RWPE2 (cell line): ENCODE measurements at regions not wholly inside any gene's neighbourhood (a gene's known extent, or its start where the extent isn't known, plus 50 kb on each side); places are given as distances from the start of the nearest gene placed in this dataset.

Experiments
- ATAC-seq: fragments of 200-7000 bp; cut with Tn5 transposase; 3 replicates; pipeline ENCODE4 v1.9.1; 2021; ENCODE audit warnings: low read depth
- DNase-seq: peaks from one replicate; pipeline ENCODE4 v3.0.0-alpha.2; 2020; ENCODE audit warnings: low spot score
- H3K27ac ChIP-seq: fragments of 450-650 bp; 2 replicates; pipeline ENCODE4 v1.5.1; 2017; ENCODE audit warnings: mild to moderate bottlenecking; ENCODE audit not compliant: poor library complexity, severe bottlenecking
- H3K27me3 ChIP-seq: fragments of 250-450 bp; sonication (Bioruptor Pico); 2 replicates; pipeline ENCODE4 v1.5.1; 2021; ENCODE audit warnings: mild to moderate bottlenecking, moderate library complexity; ENCODE audit not compliant: insufficient read depth, poor library complexity, severe bottlenecking
- H3K36me3 ChIP-seq: fragments of 250-450 bp; sonication (Bioruptor Pico); 2 replicates; pipeline ENCODE4 v1.5.1; 2020; ENCODE audit warnings: low read depth, mild to moderate bottlenecking, moderate library complexity
- H3K4me1 ChIP-seq: fragments of 250-450 bp; sonication (Bioruptor Pico); 2 replicates; pipeline ENCODE4 v1.5.1; 2021; ENCODE audit warnings: mild to moderate bottlenecking, moderate library complexity; ENCODE audit not compliant: insufficient read depth, poor library complexity, severe bottlenecking
- H3K4me3 ChIP-seq: fragments of 250-450 bp; sonication (Bioruptor Pico); 2 replicates; pipeline ENCODE4 v1.5.1; 2021; ENCODE audit warnings: mild to moderate bottlenecking, moderate library complexity; ENCODE audit not compliant: severe bottlenecking
- H3K9me3 ChIP-seq: fragments of 250-450 bp; sonication (Bioruptor Pico); 2 replicates; pipeline ENCODE4 v1.5.1; 2021; ENCODE audit warnings: mild to moderate bottlenecking, moderate library complexity; ENCODE audit not compliant: severe bottlenecking
- TF ChIP-seq, protein P1 (sequence below): fragments of 450-650 bp; IDR thresholded peaks from one replicate; pipeline ENCODE4 v1.5.1; 2017; ENCODE audit warnings: mild to moderate bottlenecking, moderate library complexity; ENCODE audit not compliant: poor library complexity, severe bottlenecking

DNA sequence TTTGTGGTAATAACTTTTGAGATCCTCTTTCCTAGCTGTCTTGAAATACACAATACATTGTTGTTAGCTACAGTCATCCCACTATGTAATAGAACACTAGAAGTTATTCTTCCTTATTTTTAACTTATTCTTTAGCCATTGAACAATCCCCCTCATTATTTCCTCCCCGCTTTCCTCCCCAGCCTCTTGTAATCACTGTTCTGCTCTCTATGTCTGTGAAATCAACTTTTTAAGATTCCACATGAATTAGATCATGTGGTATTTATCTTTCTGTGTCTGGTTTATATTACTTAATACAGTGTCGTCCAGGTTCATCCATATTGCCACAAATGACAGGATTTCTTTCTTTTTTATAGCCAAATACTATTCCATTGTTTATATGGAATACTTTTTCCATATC is 72.9 kb downstream of the SLC10A2 start:
- H3K27me3 ChIP-seq: no peaks in the 10 kb centered on the region
- no peak overlapping the region for H3K4me3 ChIP-seq
- no peak overlapping the region for H3K27ac ChIP-seq
- DNase-seq: no peak
- no peaks in the 10 kb centered on the region for H3K36me3 ChIP-seq
- ATAC-seq: no peak
- TF ChIP-seq, protein P1, sequence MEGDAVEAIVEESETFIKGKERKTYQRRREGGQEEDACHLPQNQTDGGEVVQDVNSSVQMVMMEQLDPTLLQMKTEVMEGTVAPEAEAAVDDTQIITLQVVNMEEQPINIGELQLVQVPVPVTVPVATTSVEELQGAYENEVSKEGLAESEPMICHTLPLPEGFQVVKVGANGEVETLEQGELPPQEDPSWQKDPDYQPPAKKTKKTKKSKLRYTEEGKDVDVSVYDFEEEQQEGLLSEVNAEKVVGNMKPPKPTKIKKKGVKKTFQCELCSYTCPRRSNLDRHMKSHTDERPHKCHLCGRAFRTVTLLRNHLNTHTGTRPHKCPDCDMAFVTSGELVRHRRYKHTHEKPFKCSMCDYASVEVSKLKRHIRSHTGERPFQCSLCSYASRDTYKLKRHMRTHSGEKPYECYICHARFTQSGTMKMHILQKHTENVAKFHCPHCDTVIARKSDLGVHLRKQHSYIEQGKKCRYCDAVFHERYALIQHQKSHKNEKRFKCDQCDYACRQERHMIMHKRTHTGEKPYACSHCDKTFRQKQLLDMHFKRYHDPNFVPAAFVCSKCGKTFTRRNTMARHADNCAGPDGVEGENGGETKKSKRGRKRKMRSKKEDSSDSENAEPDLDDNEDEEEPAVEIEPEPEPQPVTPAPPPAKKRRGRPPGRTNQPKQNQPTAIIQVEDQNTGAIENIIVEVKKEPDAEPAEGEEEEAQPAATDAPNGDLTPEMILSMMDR: no peak
- no peaks in the 10 kb centered on the region for H3K9me3 ChIP-seq
- no peaks in the 10 kb centered on the region for H3K4me1 ChIP-seq

DNA sequence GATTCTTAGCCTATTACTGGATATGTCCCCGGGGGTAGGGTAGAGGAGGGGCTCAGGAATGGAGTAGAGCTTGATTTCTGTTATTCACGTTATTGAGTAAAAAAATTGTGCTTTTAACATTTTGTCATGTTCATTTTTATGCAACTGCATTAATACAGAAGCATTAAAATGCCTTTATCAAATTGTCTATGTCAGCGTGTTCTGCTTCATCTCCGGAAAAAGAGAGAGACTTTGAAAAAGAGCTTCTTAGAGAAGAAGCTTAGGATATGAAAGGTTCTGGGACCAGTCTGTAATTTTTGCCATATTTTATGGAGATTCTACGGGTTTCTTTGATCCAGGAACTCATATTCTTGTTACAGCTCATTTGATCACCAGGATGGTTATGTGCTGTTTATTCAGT is 82.0 kb downstream of the SLC10A2 start:
- Histone ChIP-seq H3K4me3 (no peak overlapping the region), H3K9me3 (no peaks in the 10 kb centered on the region), H3K36me3 (no peaks in the 10 kb centered on the region), H3K4me1 (peaks cover 7% of the 10 kb centered on the region), H3K27me3 (no peaks in the 10 kb centered on the region), H3K27ac (peak overlapping the region; percentile 81)
- ATAC-seq (no peak), DNase-seq (no peak)
- TF ChIP-seq, protein P1: no peak

DNA sequence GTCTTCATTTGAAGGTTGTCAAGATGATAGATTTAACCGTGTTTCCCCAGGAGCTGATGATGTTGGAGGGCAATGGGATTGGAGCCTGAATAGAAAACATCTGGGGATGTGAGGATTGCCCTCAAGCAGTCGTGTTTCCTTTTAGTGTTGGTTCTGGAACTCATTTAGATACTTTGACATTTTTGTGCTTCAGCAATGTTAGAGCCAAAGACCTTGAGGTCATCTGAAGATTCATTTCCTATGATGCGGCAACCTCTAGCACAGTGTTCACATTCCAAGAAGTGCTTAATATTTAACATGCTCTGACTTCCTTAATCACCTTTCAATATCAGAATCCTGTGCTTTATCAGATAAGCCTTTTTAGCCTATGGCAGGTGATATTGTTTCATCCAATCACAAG is 82.7 kb downstream of the SLC10A2 start:
- DNase-seq: no peak
- Histone ChIP-seq H3K9me3 (no peaks in the 10 kb centered on the region), H3K4me3 (no peak overlapping the region), H3K4me1 (peaks cover 7% of the 10 kb centered on the region), H3K27ac (peak overlapping the region; percentile 81), H3K27me3 (no peaks in the 10 kb centered on the region), H3K36me3 (no peaks in the 10 kb centered on the region)
- peak; percentile 96 for ATAC-seq
- TF ChIP-seq, protein P1: no peak

GRCh38 chr13:102980331-102980982 is 85.8 kb downstream of the SLC10A2 start:
- no peak overlapping the region for H3K27ac ChIP-seq
- ATAC-seq: no peak
- H3K27me3 ChIP-seq: no peaks in the 10 kb centered on the region
- no peak overlapping the region for H3K4me3 ChIP-seq
- H3K36me3 ChIP-seq: no peaks in the 10 kb centered on the region
- TF ChIP-seq, protein P1: no peak
- no peaks in the 10 kb centered on the region for H3K9me3 ChIP-seq
- H3K4me1 ChIP-seq: peaks cover 7% of the 10 kb centered on the region
- DNase-seq: no peak

DNA sequence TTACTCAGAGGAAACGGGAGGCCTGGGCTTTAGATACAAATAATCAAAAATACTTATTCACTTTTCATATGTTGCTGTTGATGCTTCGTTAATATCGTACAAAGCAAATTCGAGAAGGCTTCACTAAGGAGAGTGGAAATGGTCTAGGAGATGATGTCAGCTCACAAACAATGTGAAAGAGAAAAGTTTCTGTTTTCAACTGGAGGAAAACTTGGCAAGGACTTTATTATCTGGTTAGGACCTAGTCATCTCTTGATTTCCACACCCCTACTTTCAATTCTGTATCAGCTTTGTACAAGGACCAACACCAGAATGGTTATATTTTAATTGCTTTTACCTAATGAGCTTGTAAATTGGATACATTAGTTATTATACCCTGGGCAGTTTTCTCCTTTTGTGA is 88.0 kb downstream of the SLC10A2 start:
- Histone ChIP-seq H3K9me3 (no peaks in the 10 kb centered on the region), H3K4me1 (no peaks in the 10 kb centered on the region), H3K27ac (no peak overlapping the region), H3K27me3 (no peaks in the 10 kb centered on the region), H3K36me3 (no peaks in the 10 kb centered on the region), H3K4me3 (no peak overlapping the region)
- ATAC-seq (no peak), DNase-seq (no peak)
- TF ChIP-seq, protein P1: no peak
